HCT116 (cell line): ENCODE measurements at regions not wholly inside any gene's neighbourhood (a gene's known extent, or its start where the extent isn't known, plus 50 kb on each side); places are given as distances from the start of the nearest gene placed in this dataset.

Experiments
- ATAC-seq: fragments of 200-7000 bp; cut with Tn5 transposase; 2 replicates; pipeline ENCODE4 v1.9.1; 2020; ENCODE audit warnings: mild to moderate bottlenecking, moderate library complexity
- BruUV-seq: library from RNA; stranded (reverse); fragments of 400-500 nt; replicated peaks from 2 replicates; lab custom pipeline; 2021; lab: Mats Ljungman, UMichigan
- CTCF ChIA-PET: fragments of 300-600 bp; sonication (Branson Sonifier 250); formaldehyde crosslinking; loops from one replicate; lab custom pipeline; 2021; ENCODE audit warnings: antibody characterized with exemption; lab: Charles Lee
- POLR2A ChIA-PET: fragments of 300-600, 350-600 bp; sonication (Branson Sonifier 250); formaldehyde crosslinking; loops from one replicate; lab custom pipeline; 2021; ENCODE audit warnings: antibody characterized with exemption; lab: Charles Lee
- RAD21 ChIA-PET, 2 experiments: fragments of 300-600 bp; sonication (Branson Sonifier 250); formaldehyde crosslinking; loops; one replicate each; lab custom pipeline; 2023; ENCODE audit warnings: low total read pairs in 2 of 2; ENCODE audit not compliant: uncharacterized antibody in 2 of 2, unreplicated experiment in 2 of 2, low non-redundant PET in 1 of 2; lab: Charles Lee
- DNase-seq: peaks from one replicate; pipeline ENCODE4 v3.0.0-alpha.2; 2010; ENCODE audit warnings: low read depth, low spot score
- H2AFZ ChIP-seq: fragments of 200-600 bp; shearing (Covaris generic), sonication (generic); 2 replicates; pipeline ENCODE4 v1.6.1; 2017; ENCODE audit warnings: low read depth, mixed run types, mixed read lengths, antibody characterized with exemption, low read length; ENCODE audit not compliant: poor library complexity, severe bottlenecking
- H3K27ac ChIP-seq: 2 replicates; pipeline ENCODE4 v1.5.1; 2012; ENCODE audit warnings: low read depth, low read length
- H3K27me3 ChIP-seq: fragments of 200-600 bp; sonication (generic); 2 replicates; pipeline ENCODE4 v1.6.1; 2016; ENCODE audit warnings: mixed run types, low read length, mixed read lengths; ENCODE audit not compliant: insufficient read depth
- H3K36me3 ChIP-seq, 2 experiments: fragments of 200-500 bp in 1 of 2; fragments of 200-600 bp in 1 of 2; sonication (Bioruptor generic) in 1 of 2; sonication (generic) in 1 of 2; 2 replicates each; pipeline versions ENCODE4 v1.5.1 to v1.6.1; 2014 to 2016; ENCODE audit warnings: low read length in 2 of 2, inconsistent platforms in 1 of 2, mixed read lengths in 1 of 2, mixed run types in 1 of 2; ENCODE audit not compliant: insufficient read depth in 2 of 2, control insufficient read depth in 1 of 2
- H3K4me1 ChIP-seq, 2 experiments: fragments of 200-600 bp in 1 of 2; sonication (generic) in 1 of 2; 2 replicates each; pipeline versions ENCODE4 v1.5.1 to v1.6.1; 2012 to 2017; ENCODE audit warnings: low read length in 2 of 2, inconsistent platforms in 1 of 2, mild to moderate bottlenecking in 1 of 2, mixed read lengths in 1 of 2, mixed run types in 1 of 2, moderate library complexity in 1 of 2; ENCODE audit not compliant: insufficient read depth in 2 of 2, control insufficient read depth in 1 of 2
- H3K4me2 ChIP-seq: fragments of 200-600 bp; sonication (generic); 2 replicates; pipeline ENCODE4 v1.6.1; 2017; ENCODE audit warnings: mixed run types, low read length, mixed read lengths
- H3K4me3 ChIP-seq, 2 experiments: fragments of 200-600 bp in 1 of 2; sonication (generic) in 1 of 2; replicated peaks in 1 of 2; 2 replicates each; pipeline ENCODE4 v1.5.1; 2011 to 2016; ENCODE audit warnings: low read length in 2 of 2, control low read depth in 1 of 2, low read depth in 1 of 2, mild to moderate bottlenecking in 1 of 2, mixed read lengths in 1 of 2, mixed run types in 1 of 2
- H3K79me2 ChIP-seq: fragments of 200-600 bp; sonication (generic); 2 replicates; pipeline ENCODE4 v1.6.1; 2017; ENCODE audit warnings: mild to moderate bottlenecking, mixed run types, low read length, moderate library complexity, mixed read lengths; ENCODE audit not compliant: insufficient read depth
- H3K9ac ChIP-seq: fragments of 200-600 bp; sonication (generic); 2 replicates; pipeline ENCODE4 v1.6.1; 2016; ENCODE audit warnings: low read length, mixed read lengths
- H3K9me2 ChIP-seq: fragments of 200-600 bp; sonication (generic), shearing (Covaris generic); 2 replicates; pipeline ENCODE4 v1.6.1; 2017; ENCODE audit warnings: mixed run types, mild to moderate bottlenecking, moderate library complexity; ENCODE audit not compliant: insufficient read depth
- H3K9me3 ChIP-seq, 2 experiments: fragments of 200-500 bp in 1 of 2; fragments of 200-600 bp in 1 of 2; sonication (Bioruptor generic) in 1 of 2; sonication (generic) in 1 of 2; 2 replicates each; pipeline ENCODE4 v1.6.1; 2014 to 2017; ENCODE audit warnings: low read length in 2 of 2, mixed read lengths in 2 of 2, inconsistent platforms in 1 of 2, low read depth in 1 of 2, mild to moderate bottlenecking in 1 of 2, mixed run types in 1 of 2, moderate library complexity in 1 of 2; ENCODE audit not compliant: control insufficient read depth in 1 of 2, insufficient read depth in 1 of 2
- H4K20me1 ChIP-seq: fragments of 200-600 bp; sonication (generic), shearing (Covaris generic); 2 replicates; pipeline ENCODE4 v1.6.1; 2017; ENCODE audit warnings: mixed run types, mild to moderate bottlenecking, moderate library complexity; ENCODE audit not compliant: insufficient read depth
- EZH2 ChIP-seq: fragments of 200-600 bp; sonication (generic); IDR thresholded peaks from 2 replicates; pipeline ENCODE4 v1.6.1; 2017; ENCODE audit warnings: antibody characterized with exemption, mixed run types
- FOSL1 ChIP-seq: IDR thresholded peaks from 2 replicates; pipeline ENCODE4 v1.6.1; 2012; ENCODE audit warnings: low read depth
- MAX ChIP-seq: IDR thresholded peaks from 2 replicates; pipeline ENCODE4 v1.6.1; 2012
- POLR2AphosphoS5 ChIP-seq: IDR thresholded peaks from 2 replicates; pipeline ENCODE4 v1.6.1; 2011; ENCODE audit warnings: mild to moderate bottlenecking, low read depth, low read length, moderate library complexity
- REST ChIP-seq: IDR thresholded peaks from 2 replicates; pipeline ENCODE4 v1.6.1; 2012; ENCODE audit warnings: low read depth
- SP1 ChIP-seq: IDR thresholded peaks from 2 replicates; pipeline ENCODE4 v1.6.1; 2012; ENCODE audit warnings: low read depth
- SRF ChIP-seq: IDR thresholded peaks from 2 replicates; pipeline ENCODE4 v1.6.1; 2012; ENCODE audit warnings: low read depth
- TCF7L2 ChIP-seq: IDR thresholded peaks from 2 replicates; pipeline ENCODE4 v1.7.0; 2011; ENCODE audit warnings: borderline replicate concordance, inconsistent platforms; ENCODE audit not compliant: insufficient read depth, insufficient read length; ENCODE audit errors: extremely low read depth
- ZBTB33 ChIP-seq: IDR thresholded peaks from 2 replicates; pipeline ENCODE4 v1.6.1; 2011; ENCODE audit warnings: mild to moderate bottlenecking, low read length, moderate library complexity; ENCODE audit not compliant: insufficient replicate concordance; ENCODE audit errors: extremely low read depth
- ZNF274 ChIP-seq: fragments of 200-500 bp; sonication (Bioruptor generic); IDR thresholded peaks from 2 replicates; pipeline ENCODE4 v1.6.1; 2014; ENCODE audit warnings: mild to moderate bottlenecking, low read depth, low read length, inconsistent platforms
- intact Hi-C: fragments of 100-400 bp; cut with micrococcal nuclease; formaldehyde crosslinking; loops from 2 replicates; pipeline ENCODE4 v1.10.0; 2022

- TF ChIP-seq POLR2AphosphoS5 (no peak), REST (no peak), MAX (no peak), ZBTB33 (no peak), SRF (no peak), TCF7L2 (no peak), EZH2 (no peak), ZNF274 (no peak), FOSL1 (no peak), SP1 (no peak)
- TF ChIP-seq, all 23 proteins: peak for 0
- H3K79me2 ChIP-seq: no peaks in the 10 kb centered on the region
- intact Hi-C loops: no loop called here
- no peak overlapping the region for H2AFZ ChIP-seq
- POLR2A ChIA-PET: no interaction called here
- H3K27me3 ChIP-seq: no peaks in the 10 kb centered on the region
- DNase-seq: no peak
- no peak for ATAC-seq
- no peak overlapping the region for H3K4me3 ChIP-seq
- RAD21 ChIA-PET: no interaction called here
- H4K20me1 ChIP-seq: no peaks in the 10 kb centered on the region
- no peak overlapping the region for H3K4me2 ChIP-seq
- no TSS peak for BruUV-seq
- no peak overlapping the region for H3K9ac ChIP-seq
- CTCF ChIA-PET: no interaction called here
- no peaks in the 10 kb centered on the region for H3K36me3 ChIP-seq
- no peaks in the 10 kb centered on the region for H3K4me1 ChIP-seq
- H3K9me3 ChIP-seq: no peaks in the 10 kb centered on the region
- H3K9me2 ChIP-seq: 0 out of 2 replicates have a peak, but pooled peaks cover 4% of the 10 kb centered on the region
- no peak overlapping the region for H3K27ac ChIP-seq
Observed at GRCh38 chr6:16898640-16899396, 137.6 kb upstream of the ATXN1 start.
